AG09319 (cell line): ENCODE measurements at regions not wholly inside any gene's neighbourhood (a gene's known extent, or its start where the extent isn't known, plus 50 kb on each side); places are given as distances from the start of the nearest gene placed in this dataset.
"Not testable (repeated sequence)": the region's sequence is repeated elsewhere in the genome, so short reads cannot be mapped to it uniquely, and the experiment has no call there.

Source experiments
- DNase-seq: peaks from one replicate; pipeline ENCODE4 v3.0.0-alpha.2; 2010; ENCODE audit warnings: low read depth; ENCODE audit errors: extremely low read depth
- CTCF ChIP-seq: IDR thresholded peaks from 2 replicates; pipeline ENCODE4 v1.5.1; 2011; ENCODE audit warnings: low read depth, mild to moderate bottlenecking, inconsistent platforms, low read length, moderate library complexity

GRCh38 chr3:61483997-61484396, 77.4 kb upstream of the PTPRG start:
- no peak for TF ChIP-seq CTCF
- DNase-seq, result no peak

- TF ChIP-seq CTCF, result no peak
- no peak for DNase-seq
Measured at GRCh38 chr3:61493339-61493738, 68.0 kb upstream of the PTPRG start.

GRCh38 chr3:61494309-61494708, 67.1 kb upstream of the PTPRG start:
- not testable (repeated sequence) for DNase-seq

GRCh38 chr3:61497463-61497862, 63.9 kb upstream of the PTPRG start:
- no peak for TF ChIP-seq CTCF
- DNase-seq, result no peak

GRCh38 chr3:61505197-61505596, 56.2 kb upstream of the PTPRG start:
- DNase-seq, result no peak
- no peak for TF ChIP-seq CTCF

GRCh38 chr3:61507946-61508345, 53.4 kb upstream of the PTPRG start:
- no peak for DNase-seq
- no peak for TF ChIP-seq CTCF
